Fibroblast of the conjunctiva (primary cell): ENCODE measurements at regions not wholly inside any gene's neighbourhood (a gene's known extent, or its start where the extent isn't known, plus 50 kb on each side); places are given as distances from the start of the nearest gene placed in this dataset.

ENCODE experiments used
- DNase-seq: peaks from one replicate; pipeline ENCODE4 v3.0.0-alpha.2; 2010; ENCODE audit warnings: low read depth

- no peak for DNase-seq
Observed at GRCh38 chr13:29955137-29955650, 104.8 kb upstream of the UBL3 start.

GRCh38 chr13:29954082-29955028 is 103.9 kb upstream of the UBL3 start:
- DNase-seq: no peak

GRCh38 chr13:29953542-29953941 is 103.1 kb upstream of the UBL3 start:
- DNase-seq: no peak

GRCh38 chr13:29952245-29952644 is 101.8 kb upstream of the UBL3 start:
- DNase-seq: no peak

DNA sequence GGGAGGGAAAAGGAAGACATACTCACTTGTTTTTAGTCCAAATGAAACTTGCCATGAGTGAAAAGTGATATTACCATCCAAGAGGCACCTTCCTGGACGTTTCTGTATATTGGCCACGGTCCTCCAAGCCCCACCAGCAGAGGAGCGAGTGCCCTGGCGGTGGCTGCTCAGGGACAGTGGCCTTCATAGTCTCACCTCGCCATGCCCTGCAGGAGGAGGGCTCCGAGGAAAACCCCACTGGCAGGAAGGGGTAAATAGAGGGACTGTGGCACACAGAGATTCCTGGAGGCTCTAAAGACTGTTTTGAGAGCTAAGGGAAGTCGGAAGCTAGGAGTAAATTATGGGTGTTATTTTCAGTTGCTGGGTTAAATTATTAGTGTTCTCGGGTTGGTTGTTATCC is 98.4 kb upstream of the UBL3 start:
- DNase-seq: no peak

DNA sequence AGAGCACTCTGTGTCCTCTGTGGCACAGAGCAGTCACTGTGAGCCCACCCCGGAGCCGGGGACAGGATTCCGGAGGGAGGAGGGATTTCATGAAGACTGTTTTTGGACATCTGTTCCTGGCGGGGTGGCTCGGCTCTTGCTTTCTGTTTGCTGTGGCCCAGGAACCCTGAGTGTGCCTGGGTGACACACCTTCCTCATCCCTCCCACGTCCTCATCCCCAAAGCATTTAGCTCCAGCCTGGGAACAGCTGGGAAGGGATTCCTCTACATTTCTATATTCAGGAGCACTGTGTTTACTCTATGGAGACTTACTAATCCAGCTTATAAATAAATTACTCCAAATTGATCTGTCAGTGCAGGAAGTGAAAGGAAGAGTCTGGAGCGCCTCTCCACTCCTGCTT is 97.8 kb upstream of the UBL3 start:
- no peak for DNase-seq

DNA sequence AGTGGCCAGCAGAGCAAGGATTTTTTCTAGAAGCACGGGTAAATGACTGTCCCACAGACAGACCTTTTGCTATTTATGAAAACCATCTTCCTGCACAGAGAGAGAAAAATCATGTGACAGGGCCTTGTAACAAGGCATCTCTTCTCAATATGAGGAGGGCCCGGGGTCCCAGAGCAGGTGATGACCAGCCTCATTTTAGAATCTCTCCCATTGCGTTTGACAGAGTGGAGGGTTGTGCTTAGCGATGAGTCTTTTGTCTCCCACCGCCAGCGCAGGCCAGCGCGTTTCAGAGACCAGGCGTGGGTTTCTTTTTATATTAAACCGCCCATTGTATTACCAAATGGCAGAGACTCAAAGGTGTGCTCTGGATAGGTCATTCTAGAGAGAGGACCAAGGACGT is 97.4 kb upstream of the UBL3 start:
- DNase-seq: no peak

- no peak for DNase-seq
Observed at GRCh38 chr13:29946093-29946492, 95.7 kb upstream of the UBL3 start.

DNA sequence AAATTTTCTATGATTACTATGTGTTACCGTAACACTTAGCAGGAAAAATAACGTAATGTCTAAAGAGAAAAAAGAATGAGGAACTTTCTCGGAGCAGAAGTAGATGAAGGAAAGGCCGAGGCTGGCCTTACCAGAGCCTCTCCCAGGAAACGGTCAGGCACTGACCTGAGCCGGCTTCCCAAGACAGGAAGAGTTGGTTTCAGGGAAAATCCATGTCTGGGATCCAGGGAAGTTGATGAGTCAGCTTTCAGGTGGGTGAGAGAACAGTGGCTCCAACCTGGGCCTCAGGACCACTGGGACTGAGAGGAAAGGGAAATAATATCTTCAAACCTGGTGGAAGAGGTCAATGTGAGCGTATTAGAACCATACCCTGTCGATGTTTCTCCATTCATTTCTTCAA is 93.3 kb upstream of the UBL3 start:
- no peak for DNase-seq

DNA sequence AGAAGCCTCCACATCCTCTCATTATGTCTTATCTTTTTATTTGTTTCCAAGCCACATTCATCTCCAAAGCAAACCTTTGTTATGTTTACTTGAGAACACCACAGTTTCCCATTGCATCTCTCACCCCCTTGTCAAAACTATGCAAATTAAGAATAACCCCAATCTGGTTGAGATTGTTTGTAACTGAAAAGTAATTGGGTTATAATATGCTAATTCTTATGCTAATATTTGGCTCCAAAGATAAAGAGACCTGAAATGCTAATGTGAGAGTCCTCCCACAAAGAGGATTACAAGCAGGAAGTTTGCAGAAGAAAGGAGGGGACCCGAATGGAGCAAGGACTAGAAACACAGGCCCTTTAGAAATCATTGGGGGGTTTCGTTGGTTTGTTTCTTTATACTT is 92.9 kb upstream of the UBL3 start:
- DNase-seq: no peak

DNA sequence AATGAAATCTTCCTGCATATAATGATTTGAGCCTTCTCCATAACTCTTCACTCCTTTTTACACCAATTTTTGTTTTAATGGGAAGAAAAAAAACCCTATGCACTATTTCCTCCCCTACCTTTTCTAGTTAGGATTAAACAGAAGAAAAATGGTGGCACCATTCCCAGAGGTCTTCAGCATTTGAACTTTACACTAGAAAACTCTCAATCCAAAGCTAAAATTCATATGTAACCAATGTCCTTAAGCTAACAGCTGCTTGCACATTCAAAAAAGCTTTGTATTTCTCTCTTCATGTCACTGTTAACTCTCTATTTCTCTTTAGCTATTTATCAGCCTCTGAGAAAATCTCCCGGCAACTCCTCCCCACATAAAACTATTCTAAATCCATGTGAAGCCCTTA is 90.3 kb upstream of the UBL3 start:
- DNase-seq: no peak

DNA sequence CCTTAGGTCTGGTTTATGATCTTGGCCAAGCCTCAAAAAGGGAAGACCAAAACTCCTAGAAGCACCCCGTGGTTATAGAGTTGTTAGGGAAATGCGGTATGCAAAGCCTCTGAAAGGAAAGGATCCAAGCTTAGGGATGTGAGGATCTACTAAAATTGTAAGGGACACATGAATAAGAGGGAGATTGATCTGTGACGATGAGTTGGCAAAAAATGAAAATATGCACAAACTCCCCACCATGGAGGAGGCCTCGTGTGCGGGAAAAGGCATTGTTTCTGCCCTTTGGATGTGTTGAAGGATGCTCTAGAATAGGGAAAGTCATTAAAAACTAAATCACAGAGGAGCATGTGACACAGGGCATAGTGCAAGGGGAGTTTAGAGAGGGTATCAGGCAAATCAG is 88.7 kb upstream of the UBL3 start:
- DNase-seq: no peak

GRCh38 chr13:29937841-29938240 is 87.4 kb upstream of the UBL3 start:
- DNase-seq: no peak

DNA sequence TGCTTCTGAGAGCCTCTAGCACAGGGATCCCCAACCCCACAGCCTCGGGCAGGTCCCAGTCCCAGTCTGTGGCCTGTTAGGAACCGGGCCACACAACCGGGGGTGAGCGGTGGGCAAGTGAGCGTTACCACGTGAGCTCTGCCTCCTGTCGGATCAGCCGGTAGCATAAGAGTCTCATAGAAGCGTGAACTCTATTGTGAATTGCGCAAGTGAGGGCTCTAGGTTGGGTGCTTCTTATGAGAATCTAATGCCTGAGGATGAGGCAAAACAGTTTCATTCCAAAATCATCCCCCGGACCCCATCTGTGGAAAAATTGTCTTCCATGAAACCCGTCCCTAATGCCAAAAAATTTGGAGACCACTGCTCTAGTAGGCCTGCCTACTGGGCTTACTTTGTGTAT is 87.0 kb upstream of the UBL3 start:
- no peak for DNase-seq

DNA sequence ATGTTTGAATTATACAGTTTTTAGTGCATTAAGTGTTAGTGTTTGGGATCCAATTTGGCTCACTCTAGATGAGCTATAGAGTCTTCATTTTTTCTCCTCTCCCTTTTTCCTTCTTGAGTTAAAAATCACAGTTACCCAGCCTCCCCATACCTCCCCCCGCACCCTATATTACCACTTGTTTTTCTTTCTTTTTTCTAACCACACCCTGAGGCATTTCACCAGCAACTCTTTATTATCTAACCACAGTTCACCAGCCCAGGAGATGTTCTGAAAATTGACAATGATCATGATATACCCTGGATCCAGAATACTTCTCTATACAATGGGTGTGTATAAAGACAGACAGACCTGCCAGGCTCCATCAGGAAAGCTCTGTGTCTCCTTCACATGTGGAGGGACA is 86.5 kb upstream of the UBL3 start:
- DNase-seq: no peak

GRCh38 chr13:29936051-29936813 is 85.8 kb upstream of the UBL3 start:
- no peak for DNase-seq

GRCh38 chr13:29935309-29935981 is 85.0 kb upstream of the UBL3 start:
- DNase-seq: no peak

DNA sequence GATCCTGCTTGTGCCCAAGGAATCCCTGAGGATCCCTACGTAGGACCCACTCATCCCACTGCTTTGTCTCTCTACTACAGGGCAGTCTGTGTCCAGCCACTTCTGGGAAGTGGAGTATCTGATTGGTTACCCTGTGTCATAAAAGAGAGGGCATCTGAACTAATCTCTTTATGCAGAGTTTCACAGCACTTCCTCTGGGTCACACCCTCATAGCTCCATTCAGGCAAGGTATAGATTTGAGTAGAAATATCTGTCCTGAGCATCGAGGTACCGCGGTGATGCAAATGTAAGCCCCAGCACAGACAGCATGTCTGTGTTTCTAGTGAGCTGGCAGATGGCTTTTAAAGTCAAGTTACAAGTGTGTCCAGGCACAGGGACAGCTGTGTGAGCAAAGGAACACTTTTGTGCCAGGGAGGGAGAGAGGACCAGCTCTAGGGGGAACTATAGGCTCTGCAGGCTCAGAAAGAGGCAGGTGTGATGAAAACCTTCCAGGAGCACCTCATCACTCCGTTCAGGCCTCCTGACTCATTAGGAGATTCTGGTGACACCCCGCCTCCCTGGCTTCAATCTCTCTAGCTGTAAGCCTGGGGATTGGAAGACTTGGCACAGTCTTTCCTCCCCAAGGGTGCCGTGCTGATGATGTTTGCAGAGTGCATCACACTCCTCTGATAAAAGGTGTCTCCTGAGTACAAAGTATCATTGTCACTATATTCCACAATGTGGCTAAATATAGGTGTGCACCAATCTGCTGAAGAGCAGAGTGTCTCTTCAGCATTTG is 84.3 kb upstream of the UBL3 start:
- DNase-seq: no peak

DNA sequence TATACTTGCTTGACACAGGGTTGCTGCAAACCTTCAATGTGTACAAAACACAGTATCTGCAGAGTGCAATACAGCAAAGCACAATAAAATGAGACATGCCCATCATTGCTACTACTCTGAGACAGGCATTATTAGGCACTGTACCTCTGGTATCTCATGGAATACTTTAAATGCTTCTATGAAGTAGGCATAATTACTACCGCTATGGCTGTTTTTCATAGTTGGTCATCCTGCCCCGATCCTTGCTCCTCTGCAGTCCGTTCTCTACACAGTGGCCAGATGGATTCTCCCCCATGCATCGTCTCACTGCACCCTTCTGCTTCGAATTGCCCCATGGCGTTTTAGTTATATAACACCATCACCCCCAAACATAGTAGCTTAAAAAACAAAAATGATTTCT is 83.0 kb upstream of the UBL3 start:
- DNase-seq: no peak

- no peak for DNase-seq
Observed at GRCh38 chr13:29931696-29932095, 81.3 kb upstream of the UBL3 start.

GRCh38 chr13:29929062-29929847 is 78.8 kb upstream of the UBL3 start:
- DNase-seq: no peak
